ENCODE measurements at regions not wholly inside any gene's neighbourhood (a gene's known extent, or its start where the extent isn't known, plus 50 kb on each side); places are given as distances from the start of the nearest gene placed in this dataset.

GRCh38 chr2:172673056-172673683 lies 62.5 kb upstream of the RAPGEF4 start:
- TF ChIP-seq TAF1 (IDR thresholded peaks at IDR 0.05; ENCODE audit: low read depth) (no peak), RAD21 (IDR thresholded peaks at IDR 0.05; ENCODE audit: low read depth) (no peak), FOXM1 (IDR thresholded peaks at IDR 0.05; ENCODE audit: borderline replicate concordance, low read depth) (no peak), EGR1 (IDR thresholded peaks at IDR 0.05) (no peak)
